GM18867 (cell line): ENCODE measurements at regions not wholly inside any gene's neighbourhood (a gene's known extent, or its start where the extent isn't known, plus 50 kb on each side); places are given as distances from the start of the nearest gene placed in this dataset.

Experiments
- ATAC-seq: cut with Tn5 transposase; IDR thresholded peaks from one replicate; pipeline ENCODE4 v1.9.1; 2021; ENCODE audit warnings: mild to moderate bottlenecking, moderate library complexity; ENCODE audit not compliant: unreplicated experiment

- no peak for ATAC-seq
Measured at GRCh38 chr14:51468523-51468922, 183.2 kb upstream of the FRMD6 start.

GRCh38 chr14:51472881-51473280 lies 178.8 kb upstream of the FRMD6 start:
- no peak for ATAC-seq

- ATAC-seq = no peak
Measured at GRCh38 chr14:51473351-51473750, 178.4 kb upstream of the FRMD6 start.

GRCh38 chr14:51473808-51474565 lies 177.7 kb upstream of the FRMD6 start:
- no peak for ATAC-seq

GRCh38 chr14:51474854-51475253 lies 176.9 kb upstream of the FRMD6 start:
- ATAC-seq = no peak

GRCh38 chr14:51478175-51478621 lies 173.5 kb upstream of the FRMD6 start:
- no peak for ATAC-seq

GRCh38 chr14:51479584-51480325 lies 172.0 kb upstream of the FRMD6 start:
- ATAC-seq = no peak

GRCh38 chr14:51481643-51482042 lies 170.1 kb upstream of the FRMD6 start:
- no peak for ATAC-seq

- ATAC-seq = no peak
Measured at GRCh38 chr14:51482102-51482501, 169.6 kb upstream of the FRMD6 start.

GRCh38 chr14:51484485-51484884 lies 167.2 kb upstream of the FRMD6 start:
- no peak for ATAC-seq

- ATAC-seq = no peak
Measured at GRCh38 chr14:51485733-51486132, 166.0 kb upstream of the FRMD6 start.

GRCh38 chr14:51487848-51488247 lies 163.9 kb upstream of the FRMD6 start:
- ATAC-seq = no peak

GRCh38 chr14:51488569-51489220 lies 163.0 kb upstream of the FRMD6 start:
- ATAC-seq = no peak

- no peak for ATAC-seq
Measured at GRCh38 chr14:51490205-51490604, 161.5 kb upstream of the FRMD6 start.

- no peak for ATAC-seq
Measured at GRCh38 chr14:51491036-51491545, 160.6 kb upstream of the FRMD6 start.

GRCh38 chr14:51491776-51492175 lies 159.9 kb upstream of the FRMD6 start:
- ATAC-seq = no peak

GRCh38 chr14:51495319-51495718 lies 156.4 kb upstream of the FRMD6 start:
- ATAC-seq = no peak

- ATAC-seq = no peak
Measured at GRCh38 chr14:51498411-51499227, 153.1 kb upstream of the FRMD6 start.

GRCh38 chr14:51500776-51501175 lies 150.9 kb upstream of the FRMD6 start:
- no peak for ATAC-seq

- no peak for ATAC-seq
Measured at GRCh38 chr14:51501746-51502145, 150.0 kb upstream of the FRMD6 start.

- no peak for ATAC-seq
Measured at GRCh38 chr14:51504669-51505068, 147.0 kb upstream of the FRMD6 start.
